ENCODE measurements at regions not wholly inside any gene's neighbourhood (a gene's known extent, or its start where the extent isn't known, plus 50 kb on each side); places are given as distances from the start of the nearest gene placed in this dataset.

GRCh38 chr5:63323926-63324325 lies 638.3 kb downstream of the HTR1A start:
- TF ChIP-seq EP300 (IDR thresholded peaks at IDR 0.05) (no peak), CTCF (IDR thresholded peaks at IDR 0.05) (no peak), POLR2AphosphoS5 (IDR thresholded peaks at IDR 0.05) (no peak)

Measured in suprapubic skin (tissue), 4 donors.